ENCODE measurements at regions not wholly inside any gene's neighbourhood (a gene's known extent, or its start where the extent isn't known, plus 50 kb on each side); places are given as distances from the start of the nearest gene placed in this dataset.
"Not testable (repeated sequence)": the region's sequence is repeated elsewhere in the genome, so short reads cannot be mapped to it uniquely, and the experiment has no call there.

DNA sequence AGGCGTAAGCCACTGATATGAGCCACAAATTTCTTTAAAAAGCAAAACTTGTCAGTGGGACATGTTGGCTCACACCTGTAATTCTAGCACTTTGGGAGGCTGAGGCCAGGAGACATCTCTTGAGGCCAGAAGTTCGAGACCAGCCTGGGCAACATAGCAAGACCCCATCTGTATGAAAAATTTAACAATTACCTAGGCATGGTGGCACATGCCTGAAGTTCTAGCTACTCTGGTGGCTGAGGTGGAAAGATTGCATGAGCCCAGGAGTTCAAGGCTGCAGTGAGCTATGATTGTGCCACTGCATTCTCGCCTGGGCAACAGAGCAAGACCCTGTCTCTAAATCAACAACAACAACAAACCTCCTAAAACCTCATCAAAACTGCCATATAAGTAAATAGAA lies 147.6 kb upstream of the BARHL2 start:
- no peak for DNase-seq (ENCODE audit: low read depth)

DNA sequence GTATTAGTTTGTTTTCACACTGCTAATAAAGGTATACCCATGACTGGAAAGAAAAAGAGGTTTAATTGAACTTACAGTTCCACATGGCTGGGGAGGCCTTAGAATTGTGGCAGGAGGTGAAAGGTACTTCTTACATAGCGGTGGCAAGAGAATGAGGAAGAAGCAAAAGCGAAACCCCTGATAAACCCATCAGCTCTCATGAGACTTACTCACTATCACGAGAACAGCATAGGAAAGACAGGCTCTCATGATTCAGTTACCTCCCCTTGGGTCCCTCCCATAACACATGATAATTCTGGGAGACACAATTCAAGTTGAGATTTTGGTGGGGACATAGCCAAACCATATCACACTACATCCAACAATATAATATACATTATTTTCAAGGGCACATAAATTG lies 145.7 kb upstream of the BARHL2 start:
- no peak for DNase-seq (ENCODE audit: low read depth)

DNA sequence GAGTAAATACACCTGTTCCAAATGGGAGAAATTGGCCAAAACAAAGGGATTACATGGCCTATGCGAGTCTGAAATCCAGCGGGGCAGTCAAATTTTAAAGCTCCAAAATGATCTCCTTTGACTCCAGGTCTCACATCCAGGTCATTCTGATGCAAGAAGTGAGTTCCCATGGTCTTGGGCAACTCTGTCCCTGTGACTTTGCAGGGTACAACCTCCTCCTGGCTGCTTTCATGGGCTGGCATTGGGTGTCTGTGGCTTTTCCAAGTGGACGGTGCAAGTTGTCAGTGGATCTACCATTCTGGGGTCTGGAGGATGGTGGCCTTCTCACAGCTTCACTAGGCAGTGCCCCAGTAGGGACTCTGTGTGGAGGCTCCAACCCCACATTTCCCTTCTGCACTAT lies 144.3 kb upstream of the BARHL2 start:
- DNase-seq (ENCODE audit: low read depth): not testable (repeated sequence)

DNA sequence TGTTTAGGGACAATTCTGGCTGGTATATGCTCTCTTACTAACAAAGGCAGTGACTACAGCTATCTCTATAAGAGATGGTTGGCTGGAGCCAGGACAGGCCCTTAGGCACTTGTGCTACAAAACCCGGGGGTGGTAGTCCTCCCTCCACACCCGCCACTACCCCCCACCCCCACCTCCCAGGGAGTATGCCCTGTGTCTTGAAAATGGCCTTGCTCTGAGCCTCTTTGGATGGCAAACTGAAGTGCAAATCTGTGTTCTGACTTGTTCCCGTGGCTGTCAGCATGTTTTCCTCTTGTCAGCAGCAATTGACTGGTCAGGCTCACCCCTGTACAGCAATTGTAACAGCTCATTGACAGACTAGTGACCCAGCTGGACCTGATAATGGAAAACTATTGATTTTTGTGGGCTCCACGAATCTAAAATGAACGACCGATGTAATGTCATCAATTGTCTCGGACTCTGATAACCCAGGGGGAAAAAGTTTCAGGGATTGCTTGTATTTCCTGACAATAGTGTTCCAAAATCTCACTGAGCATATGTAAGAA lies 139.4 kb upstream of the BARHL2 start:
- DNase-seq (ENCODE audit: low read depth): no peak

DNA sequence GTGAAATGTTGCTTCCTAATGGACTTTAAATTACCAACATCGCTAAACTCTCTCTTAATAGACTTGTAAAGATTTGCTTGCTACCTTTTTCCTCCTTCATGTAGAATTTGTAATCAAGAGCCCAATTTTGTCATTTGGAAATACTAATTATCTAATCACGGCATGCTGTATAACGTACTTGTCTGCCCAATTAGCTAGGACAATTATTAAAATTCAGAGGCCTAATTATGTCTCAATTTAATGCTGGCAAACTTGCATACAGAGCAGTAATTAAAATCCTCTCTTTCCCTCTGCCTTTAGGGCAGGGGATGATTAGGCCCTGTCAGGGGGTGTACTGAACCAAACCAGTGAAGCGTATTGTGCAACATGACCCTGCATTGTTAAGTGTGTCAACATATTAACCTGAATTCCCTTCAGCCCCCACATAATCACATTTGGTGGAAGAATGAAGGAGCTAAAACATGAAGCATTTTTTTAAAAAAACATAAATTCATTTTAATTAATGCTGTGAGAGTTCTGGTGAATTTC lies 137.4 kb upstream of the BARHL2 start:
- no peak for DNase-seq (ENCODE audit: low read depth)

DNA sequence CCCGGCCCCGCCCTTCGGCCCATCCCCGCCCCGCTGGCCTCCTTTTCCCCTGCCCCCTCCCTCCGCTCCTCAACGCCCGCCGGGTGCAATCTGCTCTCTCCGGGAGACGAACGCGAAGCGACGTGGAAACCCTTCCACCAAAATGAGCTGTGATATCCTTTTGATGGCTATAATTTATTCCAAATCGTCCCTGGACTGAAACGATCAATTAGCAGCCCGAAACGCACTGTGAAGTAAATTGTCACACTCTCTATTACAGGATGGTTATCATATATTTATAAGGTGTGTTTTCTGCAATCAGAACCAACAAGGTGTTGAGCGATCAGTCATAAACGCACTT lies 134.6 kb upstream of the BARHL2 start:
- DNase-seq (ENCODE audit: low read depth): no peak

DNA sequence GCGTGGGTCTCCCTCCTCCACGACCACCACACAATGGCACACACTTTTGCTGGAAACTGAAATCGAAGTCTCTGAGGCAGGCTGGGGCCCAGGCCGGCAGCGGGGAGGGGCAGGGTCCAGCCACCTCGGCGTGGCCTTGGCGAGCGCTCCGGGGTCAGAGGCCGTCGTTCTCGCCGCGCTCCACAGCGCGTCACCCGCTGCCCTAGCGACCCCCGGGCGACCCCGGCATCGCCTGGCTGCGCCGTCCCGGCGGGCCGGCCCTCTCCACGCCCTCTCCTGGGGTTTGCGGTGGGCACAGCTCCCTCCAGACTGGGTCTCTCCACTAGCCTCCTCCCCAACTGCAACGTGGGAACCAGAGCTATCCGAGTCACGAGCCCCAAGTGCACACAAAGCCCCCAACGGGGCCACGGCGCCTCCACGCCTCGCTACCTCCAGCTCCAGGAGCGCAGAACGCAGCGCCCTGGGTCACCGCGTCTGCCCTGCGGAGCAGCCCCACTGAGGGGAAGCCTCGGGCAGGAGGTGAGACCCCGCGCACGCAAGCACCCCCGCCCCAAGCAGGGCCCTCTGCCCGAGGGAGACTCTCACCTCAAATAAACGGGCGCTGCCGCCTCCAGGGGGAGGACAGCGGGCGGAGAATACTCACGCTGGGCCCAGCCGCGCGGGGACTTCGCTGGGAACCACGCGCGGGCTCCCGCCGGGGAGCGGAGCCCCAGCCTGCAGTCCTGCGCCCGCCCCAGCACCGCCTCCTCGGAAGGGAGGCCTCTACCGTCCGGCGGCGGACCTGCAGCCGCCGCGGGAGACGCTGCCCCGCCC lies 134.0 kb upstream of the BARHL2 start:
- peak; percentile 48 for DNase-seq (ENCODE audit: low read depth)

DNA sequence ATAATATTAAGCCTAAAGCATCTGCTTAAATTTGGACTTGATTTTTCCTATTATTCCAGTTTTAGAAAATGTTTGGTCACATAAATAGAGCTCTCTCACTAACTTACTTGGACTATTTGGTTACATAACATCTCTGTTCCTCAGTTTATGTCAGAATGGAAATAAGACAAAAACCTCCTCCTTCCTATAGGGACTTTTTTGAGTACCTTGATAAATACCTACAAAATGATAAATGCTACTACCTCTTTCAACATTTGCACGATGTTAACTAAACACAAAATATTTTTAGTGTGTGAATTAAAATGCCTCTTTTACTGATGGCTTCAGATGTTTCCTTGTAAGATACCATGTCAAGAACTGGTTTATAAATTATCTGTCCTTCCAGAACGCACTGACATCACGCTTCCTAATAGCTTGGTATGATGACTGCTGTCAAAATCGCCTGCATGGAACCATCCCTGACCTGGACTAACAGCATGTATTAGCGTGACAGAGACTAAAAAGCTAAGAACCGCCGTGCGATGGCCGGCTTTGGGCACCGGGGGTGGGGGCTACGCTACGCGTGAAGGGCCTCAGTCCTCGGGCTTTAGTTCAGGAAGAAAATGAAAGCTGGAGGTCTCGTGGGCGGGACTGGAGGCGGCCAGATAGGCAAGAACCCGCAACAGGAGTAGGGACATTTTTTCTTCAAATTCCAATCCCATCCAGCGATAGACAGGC lies 133.2 kb upstream of the BARHL2 start:
- peak; percentile 10 for DNase-seq (ENCODE audit: low read depth)

DNA sequence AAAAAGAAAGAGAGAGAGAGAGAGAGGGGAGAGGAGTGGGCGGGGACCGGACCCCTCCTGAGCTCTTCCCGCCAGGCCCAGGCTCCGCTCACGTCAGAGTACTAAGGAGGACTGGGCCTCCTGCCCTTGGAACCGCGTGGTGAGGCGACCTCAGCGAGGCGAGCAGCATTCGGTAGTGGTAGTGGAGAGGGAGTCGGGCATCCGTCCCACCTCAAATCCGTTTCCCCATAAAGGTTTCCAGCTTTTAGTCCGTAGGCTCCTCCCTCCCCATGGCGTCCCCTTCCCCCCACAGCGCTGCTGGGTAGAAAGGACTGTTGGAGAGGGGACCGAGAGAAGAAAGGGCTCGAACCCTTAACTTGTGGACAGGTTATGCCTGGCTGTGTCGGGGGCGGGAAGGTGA lies 124.4 kb upstream of the BARHL2 start:
- no peak for DNase-seq (ENCODE audit: low read depth)

DNA sequence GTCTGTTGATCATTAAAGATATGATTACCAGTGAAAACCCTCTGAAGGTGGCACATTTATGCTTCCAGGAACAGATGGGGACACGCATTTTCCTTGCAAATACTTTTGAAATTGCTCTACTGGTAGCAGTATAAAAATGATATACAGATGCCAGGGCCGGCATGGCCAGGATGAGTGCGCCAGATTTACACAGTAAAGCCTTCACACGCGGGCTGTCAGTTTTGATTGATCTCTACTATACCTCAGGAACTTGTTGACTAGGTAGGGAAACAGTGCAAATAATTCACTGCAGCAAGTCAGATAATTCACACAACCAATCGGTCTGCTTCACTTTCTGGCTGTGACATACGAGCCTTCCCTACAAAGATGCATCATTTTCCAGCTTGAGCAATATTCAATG lies 123.2 kb upstream of the BARHL2 start:
- no peak for DNase-seq (ENCODE audit: low read depth)

DNA sequence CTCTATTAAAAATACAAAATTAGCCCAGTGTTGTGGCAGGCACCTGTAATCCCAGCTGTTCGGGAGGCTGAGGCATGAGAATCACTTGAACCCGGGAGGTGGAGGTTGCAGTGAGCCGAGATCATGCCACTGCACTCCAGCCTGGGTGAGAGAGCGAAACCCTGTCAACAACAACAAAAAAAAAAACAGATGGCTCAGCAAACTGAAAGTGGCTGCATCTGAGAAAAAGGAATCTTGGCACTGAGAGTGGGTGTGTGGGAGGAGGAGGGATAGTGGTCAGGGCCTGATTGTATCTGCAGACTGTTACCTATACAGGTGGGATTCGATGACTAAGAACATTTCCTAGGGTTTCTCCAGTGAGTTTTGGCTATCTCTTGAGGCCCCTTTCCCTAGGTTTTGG lies 122.2 kb upstream of the BARHL2 start:
- no peak for DNase-seq (ENCODE audit: low read depth)

DNA sequence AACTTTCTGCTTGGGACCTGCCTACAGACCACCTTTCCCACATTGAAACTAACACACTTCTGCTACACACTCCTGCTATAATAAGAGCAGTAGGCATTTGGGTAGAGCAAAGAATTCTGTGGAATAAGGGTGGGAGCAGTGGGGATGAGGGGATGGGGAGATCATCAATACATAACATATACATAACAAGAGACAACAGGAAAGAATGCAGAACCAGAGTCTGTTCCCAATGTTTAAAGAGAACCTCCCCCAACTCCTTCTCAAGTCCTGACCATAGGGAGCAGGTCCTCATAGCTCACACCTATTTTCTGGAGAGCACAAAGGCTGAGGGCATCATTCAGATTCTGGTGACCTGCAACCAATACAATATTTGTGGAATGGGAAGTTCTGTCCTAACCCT lies 121.6 kb upstream of the BARHL2 start:
- DNase-seq (ENCODE audit: low read depth): no peak

DNA sequence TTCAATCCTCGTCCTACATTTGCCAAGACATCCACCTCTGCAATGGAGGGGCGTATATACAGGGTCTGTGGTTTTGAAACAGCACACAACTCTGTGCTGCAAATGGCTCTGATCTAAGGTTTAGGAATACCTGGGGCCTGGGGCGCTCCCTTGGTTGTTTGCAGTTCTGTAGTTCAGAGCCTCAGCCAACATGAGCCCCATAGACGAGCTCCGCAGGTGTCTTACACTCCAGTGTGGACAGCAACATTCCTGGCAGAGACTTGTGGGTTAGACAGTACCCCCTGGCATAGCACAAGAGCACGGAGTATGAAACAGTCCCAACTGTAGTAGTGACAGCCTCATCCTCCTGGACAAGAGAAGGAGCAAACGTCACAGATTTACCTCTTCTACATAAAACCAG lies 120.3 kb upstream of the BARHL2 start:
- DNase-seq (ENCODE audit: low read depth): no peak

DNA sequence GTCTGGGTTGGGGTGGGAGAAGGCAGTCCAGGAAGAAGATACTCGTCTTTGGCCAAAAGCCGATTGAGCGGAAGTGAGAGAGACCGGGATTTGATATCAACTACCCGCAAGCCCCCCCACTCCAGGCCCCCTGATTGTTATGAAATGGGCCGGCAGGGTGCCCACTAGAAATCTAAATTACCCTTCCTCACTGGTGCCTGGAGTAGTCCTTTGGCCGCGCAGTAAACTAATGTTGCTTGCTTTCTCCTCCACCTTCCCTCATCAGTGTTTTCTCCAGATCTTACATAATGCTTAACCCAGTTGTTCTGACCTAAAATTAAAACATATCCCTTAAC lies 119.2 kb upstream of the BARHL2 start:
- no peak for DNase-seq (ENCODE audit: low read depth)

DNA sequence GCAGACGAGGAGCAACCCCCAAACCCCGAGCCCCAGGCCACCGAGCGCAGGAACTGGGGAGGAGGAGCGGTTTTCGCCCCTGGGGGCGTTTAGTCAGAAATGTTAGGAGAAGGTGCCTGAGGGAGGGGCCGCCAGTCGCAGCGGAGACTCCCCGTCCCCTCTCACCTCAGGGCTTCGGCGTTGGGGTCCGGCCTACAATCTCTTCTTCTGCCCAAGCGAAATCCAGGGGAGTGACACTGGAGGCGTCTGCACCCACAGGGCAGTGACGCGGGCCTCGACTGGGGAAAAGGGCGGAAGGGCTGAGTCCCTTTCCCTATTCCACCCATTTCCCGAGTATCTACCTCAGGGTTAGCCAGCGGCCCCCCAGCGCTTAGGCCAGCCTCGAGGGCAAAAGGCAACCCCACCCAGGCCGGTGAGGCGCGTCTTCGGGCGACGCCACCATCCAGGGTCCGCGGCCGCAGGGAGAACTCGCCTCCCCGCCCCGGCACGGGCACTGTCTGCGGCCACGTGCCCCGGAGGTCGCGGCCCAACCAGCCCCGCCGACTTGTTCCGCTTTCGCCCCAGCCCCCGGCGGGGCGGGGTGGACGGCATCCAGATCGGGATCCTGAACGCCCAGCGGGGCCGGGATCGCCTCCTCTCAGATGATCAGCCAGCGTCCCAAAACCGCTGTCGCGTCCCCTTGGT lies 118.7 kb upstream of the BARHL2 start:
- no peak for DNase-seq (ENCODE audit: low read depth)

DNA sequence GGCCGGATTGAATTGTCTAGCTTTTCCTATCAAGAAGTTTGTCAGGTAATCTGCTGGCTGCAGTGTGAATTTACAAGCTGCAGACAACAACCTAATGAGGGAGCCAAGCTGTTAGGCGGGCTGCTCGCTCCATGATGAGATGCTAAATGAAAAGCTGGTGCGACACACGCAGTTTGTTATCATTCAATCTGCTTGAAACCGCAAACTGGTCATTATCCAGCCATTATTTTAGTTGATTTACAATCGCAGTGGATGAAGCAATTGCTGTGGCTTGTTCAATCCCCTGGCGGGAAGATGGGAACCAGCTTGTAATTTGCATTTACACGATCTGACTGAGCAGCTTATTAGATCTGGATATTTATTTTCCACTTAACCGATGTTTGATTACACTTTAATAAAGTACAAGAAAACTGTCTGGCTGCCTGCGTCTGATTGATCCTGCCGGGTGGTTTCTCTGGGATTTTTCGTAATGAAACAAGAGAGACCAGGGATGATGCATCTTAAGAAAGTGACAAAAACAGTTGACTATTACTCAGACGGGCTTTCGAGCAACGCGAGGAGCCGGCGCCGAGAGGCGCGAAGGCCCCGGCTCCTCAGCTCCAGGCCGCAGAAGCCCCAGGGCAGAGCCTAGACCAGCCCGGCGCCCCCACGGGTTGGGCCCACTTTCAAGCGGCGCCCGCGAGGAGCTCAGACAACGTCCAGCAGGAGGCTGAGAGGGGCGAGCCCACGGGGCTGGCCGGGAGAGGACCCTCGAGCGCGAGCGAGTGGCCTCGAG lies 118.0 kb upstream of the BARHL2 start:
- no peak for DNase-seq (ENCODE audit: low read depth)

DNA sequence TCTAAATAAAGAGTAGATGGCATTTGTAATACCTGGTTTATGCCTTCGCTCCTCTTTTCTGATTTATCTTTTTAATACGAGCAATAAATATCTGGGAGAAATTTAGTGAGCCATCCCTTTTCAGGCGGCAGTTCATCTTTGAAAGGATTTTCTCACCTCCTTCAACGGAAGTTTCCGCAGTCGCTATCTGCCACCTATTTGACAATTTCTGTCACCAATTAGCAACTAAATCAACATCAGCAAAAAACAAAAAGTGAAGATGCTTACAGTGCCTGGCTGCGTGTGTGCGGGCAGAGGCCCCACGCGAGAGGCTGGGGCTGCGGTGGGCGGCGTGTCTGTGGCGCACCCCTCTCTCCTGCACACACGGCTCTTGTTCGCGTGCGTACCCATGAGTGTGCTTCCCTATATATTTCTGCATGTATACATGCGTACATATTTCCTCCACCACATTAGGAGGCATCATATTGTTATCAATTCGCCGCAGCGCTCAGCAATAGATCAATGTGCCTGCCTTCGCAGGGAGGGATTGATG lies 117.3 kb upstream of the BARHL2 start:
- DNase-seq (ENCODE audit: low read depth): no peak

DNA sequence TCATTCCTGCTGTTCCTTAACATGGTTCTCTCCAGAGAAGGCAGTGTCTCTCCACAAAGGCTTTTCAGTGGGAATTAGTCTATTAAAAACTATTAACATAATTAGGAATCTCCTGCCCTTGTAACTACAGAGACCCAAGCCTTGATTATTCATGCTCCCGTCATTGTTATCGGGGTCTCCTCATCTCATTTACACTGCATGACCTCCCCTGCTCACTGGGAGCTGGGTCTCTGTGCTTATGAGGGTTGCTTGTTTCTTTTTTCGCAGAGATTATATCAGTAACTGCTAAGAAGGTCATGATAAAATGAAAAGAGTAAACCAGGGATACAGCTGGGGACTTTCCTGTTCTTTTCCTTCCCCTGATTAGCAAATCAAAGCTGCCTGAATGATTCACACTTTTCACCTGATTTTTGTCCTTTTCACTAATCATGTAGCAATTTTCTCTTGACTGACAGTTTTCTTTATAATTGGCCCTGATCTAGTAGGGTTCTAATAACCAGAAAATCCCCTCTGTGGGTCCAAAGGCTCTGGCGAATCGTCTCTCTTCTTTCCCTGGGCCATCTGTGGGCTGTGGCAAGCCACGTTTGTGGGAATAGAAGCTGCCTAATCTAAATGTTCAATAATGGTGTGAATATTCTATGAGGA lies 116.5 kb upstream of the BARHL2 start:
- DNase-seq (ENCODE audit: low read depth): no peak

DNA sequence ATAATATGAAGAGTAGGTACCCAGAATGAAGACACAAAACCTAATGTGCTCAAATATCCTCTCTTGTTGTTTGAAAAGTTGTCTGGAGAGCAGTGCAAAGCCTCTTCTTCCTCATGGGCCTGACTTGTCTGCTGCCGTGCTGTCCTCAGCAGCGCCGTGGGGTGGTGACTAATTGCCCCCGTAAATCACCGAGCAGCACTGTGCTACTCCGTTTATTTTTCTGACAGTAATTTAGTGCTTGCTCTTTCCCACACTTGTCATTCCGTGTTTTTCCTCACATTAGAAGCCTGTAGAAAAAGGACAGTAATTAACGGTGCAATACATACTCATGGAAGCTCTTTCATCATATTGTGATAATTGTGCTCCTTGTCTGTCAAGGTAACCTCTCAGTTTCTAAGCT lies 114.8 kb upstream of the BARHL2 start:
- DNase-seq (ENCODE audit: low read depth): no peak

DNA sequence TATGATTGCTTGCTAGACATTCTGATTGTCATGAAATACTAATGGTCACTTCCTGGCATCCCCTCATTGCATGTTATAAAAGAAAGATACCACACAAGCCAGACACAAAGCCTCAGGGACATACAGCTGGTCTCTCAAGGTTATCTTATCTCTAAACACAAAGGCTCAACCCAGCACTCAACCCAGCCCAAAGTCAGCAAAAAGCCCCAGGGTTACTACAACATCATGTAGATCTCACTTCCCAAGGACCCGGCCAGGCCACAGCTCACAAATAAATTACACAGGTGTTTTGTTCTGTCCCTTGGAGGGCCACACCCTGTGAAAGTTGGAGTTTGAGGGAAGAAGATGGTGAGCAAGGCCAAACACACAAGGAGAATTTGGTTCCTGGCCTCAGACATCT lies 109.7 kb upstream of the BARHL2 start:
- DNase-seq (ENCODE audit: low read depth): no peak

DNA sequence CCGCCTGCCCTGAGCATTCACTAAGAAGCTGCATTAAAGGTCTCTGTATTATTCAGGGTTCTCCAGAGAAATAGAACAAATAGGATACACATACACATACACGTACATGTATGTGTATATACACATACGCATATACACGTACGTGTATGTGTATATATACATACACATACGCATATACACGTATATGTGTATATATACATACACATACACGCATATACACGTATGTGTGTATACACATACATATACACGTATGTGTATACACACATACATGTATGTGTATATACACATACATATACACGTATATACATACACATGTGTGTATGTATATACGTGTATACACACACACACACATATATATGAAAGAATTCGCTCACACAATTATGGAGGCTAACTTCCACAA lies 108.9 kb upstream of the BARHL2 start:
- DNase-seq (ENCODE audit: low read depth): no peak
